Natural killer cell (primary cell): ENCODE measurements at regions not wholly inside any gene's neighbourhood (a gene's known extent, or its start where the extent isn't known, plus 50 kb on each side); places are given as distances from the start of the nearest gene placed in this dataset.

ENCODE experiments used
- ATAC-seq, 3 donors: fragments of 150-1000 bp in 2 of 3; fragments of 200-7000 bp in 1 of 3; cut with Tn5 transposase; 1 replicate in 1 of 3; 2 replicates in 2 of 3; pipeline ENCODE4 v1.10.0; 2021; ENCODE audit warnings: mild to moderate bottlenecking in 2 of 3, moderate library complexity in 2 of 3
- DNase-seq, 2 donors: peaks; one replicate each; pipeline versions ENCODE4 v3.0.0 to v3.0.0-alpha.2; 2013 to 2021; ENCODE audit warnings: mixed read lengths in 1 of 2
- H3K27ac ChIP-seq: one replicate; pipeline ENCODE4 v1.5.1; 2013; ENCODE audit warnings: mild to moderate bottlenecking, low read length
- H3K27me3 ChIP-seq: one replicate; pipeline ENCODE4 v1.6.1; 2013; ENCODE audit warnings: low read length; ENCODE audit not compliant: control insufficient read depth, insufficient read depth
- H3K36me3 ChIP-seq: one replicate; pipeline ENCODE4 v1.6.1; 2013; ENCODE audit warnings: low read length; ENCODE audit not compliant: control insufficient read depth, insufficient read depth
- H3K4me1 ChIP-seq: one replicate; pipeline ENCODE4 v1.6.1; 2013; ENCODE audit warnings: low read length; ENCODE audit not compliant: control insufficient read depth, insufficient read depth
- H3K4me3 ChIP-seq: one replicate; pipeline ENCODE4 v1.5.1; 2013; ENCODE audit warnings: low read length
- H3K9me3 ChIP-seq: one replicate; pipeline ENCODE4 v1.6.1; 2013; ENCODE audit warnings: low read length; ENCODE audit not compliant: control insufficient read depth, insufficient read depth
- H3K27ac Mint-ChIP-seq, 2 donors: one replicate each; pipeline ENCODE4 v1.8.0; 2022; ENCODE audit warnings: mild to moderate bottlenecking in 2 of 2, mixed read lengths in 2 of 2, moderate library complexity in 1 of 2
- H3K27me3 Mint-ChIP-seq, 2 donors: one replicate each; pipeline ENCODE4 v1.8.0; 2022; ENCODE audit warnings: low read depth in 2 of 2, mixed read lengths in 2 of 2
- H3K36me3 Mint-ChIP-seq: one replicate; pipeline ENCODE4 v1.8.0; 2022; ENCODE audit warnings: mixed read lengths
- H3K4me1 Mint-ChIP-seq, 2 donors: one replicate each; pipeline ENCODE4 v1.8.0; 2022; ENCODE audit warnings: mixed read lengths in 2 of 2
- H3K4me3 Mint-ChIP-seq: one replicate; pipeline ENCODE4 v1.8.0; 2022; ENCODE audit warnings: mild to moderate bottlenecking, moderate library complexity, mixed read lengths
- H3K9me3 Mint-ChIP-seq, 2 donors: one replicate each; pipeline ENCODE4 v1.8.0; 2022; ENCODE audit warnings: mixed read lengths in 2 of 2
- WGBS: methylation state at CpG from one replicate; pipeline ENCODE4 v1.1.7; 2013; ENCODE audit warnings: missing lambda C conversion rate; ENCODE audit not compliant: insufficient coverage; 5-methylcytosine and 5-hydroxymethylcytosine counted together
- intact Hi-C: fragments of 100-400 bp; cut with micrococcal nuclease; formaldehyde crosslinking; loops from one replicate; pipeline ENCODE4 v1.14.2; 2022
- TF ChIP-seq, protein P1 (sequence below): fragments of 200-600 bp; IDR thresholded peaks from one replicate; pipeline ENCODE4 v1.8.0; 2022; ENCODE audit warnings: antibody characterized with exemption

DNA sequence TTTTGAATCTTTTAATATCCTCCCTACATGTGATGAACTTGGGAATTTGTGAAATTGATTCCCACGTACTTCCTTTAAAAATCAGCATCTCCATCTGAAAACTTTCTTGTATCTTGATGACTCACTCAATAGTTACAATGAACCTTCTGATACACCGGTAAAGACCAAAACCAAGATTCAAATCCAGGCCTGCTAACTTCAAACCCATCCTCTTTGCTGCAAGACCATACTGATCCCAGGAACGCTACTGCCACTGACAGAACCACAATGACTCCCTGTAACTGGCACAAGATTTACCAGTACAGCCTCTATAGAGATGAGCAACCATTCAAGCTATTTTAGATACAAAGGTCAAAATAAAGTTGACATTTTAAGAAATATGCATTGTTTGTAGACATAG lies 332.9 kb downstream of the DNAH5 start:
- Mint-ChIP-seq H3K27me3 (no peaks in the 10 kb centered on the region), H3K4me3 (no peak overlapping the region), H3K27ac (no peak overlapping the region), H3K36me3 (no peaks in the 10 kb centered on the region), H3K4me1 (no peaks in the 10 kb centered on the region), H3K9me3 (peaks cover 14% of the 10 kb centered on the region in 2 donors)
- intact Hi-C loops: no loop called here
- DNase-seq (no peak), ATAC-seq (no peak)
- WGBS: 83% methylated on average over 3 of the region's 3 CpGs
- no peaks in the 10 kb centered on the region for H3K27me3 ChIP-seq
- H3K36me3 ChIP-seq: no peaks in the 10 kb centered on the region
- H3K4me3 ChIP-seq: no peak overlapping the region
- no peaks in the 10 kb centered on the region for H3K4me1 ChIP-seq
- H3K27ac ChIP-seq: no peak overlapping the region
- no peaks in the 10 kb centered on the region for H3K9me3 ChIP-seq
- TF ChIP-seq, protein P1, sequence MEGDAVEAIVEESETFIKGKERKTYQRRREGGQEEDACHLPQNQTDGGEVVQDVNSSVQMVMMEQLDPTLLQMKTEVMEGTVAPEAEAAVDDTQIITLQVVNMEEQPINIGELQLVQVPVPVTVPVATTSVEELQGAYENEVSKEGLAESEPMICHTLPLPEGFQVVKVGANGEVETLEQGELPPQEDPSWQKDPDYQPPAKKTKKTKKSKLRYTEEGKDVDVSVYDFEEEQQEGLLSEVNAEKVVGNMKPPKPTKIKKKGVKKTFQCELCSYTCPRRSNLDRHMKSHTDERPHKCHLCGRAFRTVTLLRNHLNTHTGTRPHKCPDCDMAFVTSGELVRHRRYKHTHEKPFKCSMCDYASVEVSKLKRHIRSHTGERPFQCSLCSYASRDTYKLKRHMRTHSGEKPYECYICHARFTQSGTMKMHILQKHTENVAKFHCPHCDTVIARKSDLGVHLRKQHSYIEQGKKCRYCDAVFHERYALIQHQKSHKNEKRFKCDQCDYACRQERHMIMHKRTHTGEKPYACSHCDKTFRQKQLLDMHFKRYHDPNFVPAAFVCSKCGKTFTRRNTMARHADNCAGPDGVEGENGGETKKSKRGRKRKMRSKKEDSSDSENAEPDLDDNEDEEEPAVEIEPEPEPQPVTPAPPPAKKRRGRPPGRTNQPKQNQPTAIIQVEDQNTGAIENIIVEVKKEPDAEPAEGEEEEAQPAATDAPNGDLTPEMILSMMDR: no peak

DNA sequence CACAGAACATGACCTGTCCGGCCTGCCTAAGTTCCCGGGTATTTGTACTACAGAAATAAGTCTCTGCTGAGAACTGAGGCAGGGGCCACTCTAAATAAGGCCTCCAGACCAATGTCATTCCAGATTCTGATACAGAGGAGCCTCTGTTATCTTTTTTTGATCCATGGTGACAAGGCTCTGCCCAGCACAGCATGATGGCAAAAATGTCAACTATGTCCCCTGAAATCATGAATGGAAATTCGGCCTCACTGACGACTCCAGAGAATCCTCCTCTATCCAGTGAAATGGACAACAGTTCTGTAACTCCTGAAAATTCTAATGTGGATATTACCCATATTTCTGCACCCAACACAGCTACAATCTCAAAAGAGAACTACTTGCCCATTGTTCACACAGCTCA lies 335.0 kb downstream of the DNAH5 start:
- no peaks in the 10 kb centered on the region for H3K36me3 ChIP-seq
- Mint-ChIP-seq H3K27ac (no peak overlapping the region), H3K36me3 (no peaks in the 10 kb centered on the region), H3K4me3 (no peak overlapping the region), H3K9me3 (peaks cover 3 to 5% of the 10 kb centered on the region in 2 donors), H3K4me1 (no peaks in the 10 kb centered on the region), H3K27me3 (no peaks in the 10 kb centered on the region)
- DNase-seq (no peak), ATAC-seq (no peak)
- H3K9me3 ChIP-seq: no peaks in the 10 kb centered on the region
- H3K4me3 ChIP-seq: no peak overlapping the region
- TF ChIP-seq, protein P1: no peak
- intact Hi-C loops: no loop called here
- no peak overlapping the region for H3K27ac ChIP-seq
- no peaks in the 10 kb centered on the region for H3K27me3 ChIP-seq
- H3K4me1 ChIP-seq: no peaks in the 10 kb centered on the region
- WGBS: 85% methylated on average over 4 of the region's 4 CpGs

DNA sequence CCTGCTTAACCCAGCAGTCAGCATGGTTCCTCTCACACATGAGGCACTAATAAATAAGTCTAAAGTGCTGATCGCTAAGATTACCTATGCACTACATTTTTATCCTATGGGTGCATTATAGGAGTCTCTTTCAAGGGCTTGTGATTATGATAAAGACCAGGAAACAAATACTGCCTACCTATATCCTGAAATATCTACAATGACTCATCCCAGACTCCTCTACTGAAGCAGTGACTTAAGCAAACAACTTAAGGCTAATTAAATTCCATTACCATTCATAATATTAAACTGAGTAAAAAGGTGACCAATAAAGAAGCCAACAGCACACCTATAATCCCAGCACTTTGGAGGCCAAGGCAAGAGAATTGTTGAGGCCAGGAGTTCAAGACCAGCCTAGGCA lies 338.4 kb downstream of the DNAH5 start:
- no peak for ATAC-seq
- Histone ChIP-seq H3K27me3 (no peaks in the 10 kb centered on the region), H3K36me3 (no peaks in the 10 kb centered on the region), H3K9me3 (no peaks in the 10 kb centered on the region), H3K27ac (no peak overlapping the region), H3K4me3 (no peak overlapping the region), H3K4me1 (no peaks in the 10 kb centered on the region)
- H3K4me1 Mint-ChIP-seq: no peaks in the 10 kb centered on the region
- H3K9me3 Mint-ChIP-seq: peaks cover 2 to 7% of the 10 kb centered on the region in 2 donors
- intact Hi-C loops: no loop called here
- TF ChIP-seq, protein P1: no peak
- WGBS: no CpG with 5 or more reads among the region's 1 CpG
- no peaks in the 10 kb centered on the region for H3K27me3 Mint-ChIP-seq
- no peak for DNase-seq
- no peaks in the 10 kb centered on the region for H3K36me3 Mint-ChIP-seq
- no peak overlapping the region for H3K27ac Mint-ChIP-seq
- H3K4me3 Mint-ChIP-seq: no peak overlapping the region

DNA sequence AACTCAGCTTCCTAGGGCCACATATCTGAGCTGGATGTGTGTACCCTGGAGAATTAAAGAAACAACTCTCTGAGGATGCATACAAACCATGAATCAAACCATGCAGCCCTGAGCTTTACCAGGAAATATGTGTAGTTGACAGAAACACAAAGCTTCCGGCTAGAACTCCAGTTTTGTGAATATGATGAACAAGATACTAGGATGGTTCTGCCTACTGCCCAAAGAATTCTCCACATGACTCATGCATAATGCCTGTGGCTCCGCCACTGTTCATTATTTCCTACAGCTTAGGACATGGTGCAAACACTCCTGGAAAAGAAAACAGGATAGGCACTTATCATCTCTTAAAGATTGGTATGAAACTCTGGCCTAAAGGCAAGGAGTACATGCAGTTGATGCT lies 343.4 kb downstream of the DNAH5 start:
- 87% methylated on average over 2 of the region's 2 CpGs for WGBS
- H3K27me3 Mint-ChIP-seq: no peaks in the 10 kb centered on the region
- no peaks in the 10 kb centered on the region for H3K4me1 Mint-ChIP-seq
- Histone ChIP-seq H3K27me3 (no peaks in the 10 kb centered on the region), H3K4me3 (no peak overlapping the region), H3K9me3 (no peaks in the 10 kb centered on the region), H3K4me1 (no peaks in the 10 kb centered on the region), H3K27ac (no peak overlapping the region), H3K36me3 (no peaks in the 10 kb centered on the region)
- H3K27ac Mint-ChIP-seq: no peak overlapping the region
- peaks cover 6 to 16% of the 10 kb centered on the region in 2 donors for H3K9me3 Mint-ChIP-seq
- DNase-seq: no peak
- ATAC-seq: no peak
- TF ChIP-seq, protein P1: no peak
- H3K4me3 Mint-ChIP-seq: no peak overlapping the region
- intact Hi-C loops: no loop called here
- no peaks in the 10 kb centered on the region for H3K36me3 Mint-ChIP-seq
